CD8-positive, alpha-beta memory T cell (primary cell): ENCODE measurements at regions not wholly inside any gene's neighbourhood (a gene's known extent, or its start where the extent isn't known, plus 50 kb on each side); places are given as distances from the start of the nearest gene placed in this dataset.
"Not testable (repeated sequence)": the region's sequence is repeated elsewhere in the genome, so short reads cannot be mapped to it uniquely, and the experiment has no call there.

Experiments used
- CTCF ChIA-PET: fragments of 350-600 bp; sonication (Branson Sonifier 250); formaldehyde crosslinking; loops from one replicate; lab custom pipeline; 2021; ENCODE audit warnings: antibody characterized with exemption; lab: Charles Lee
- POLR2A ChIA-PET: fragments of 350-600 bp; sonication (Branson Sonifier 250); formaldehyde crosslinking; loops from one replicate; lab custom pipeline; 2021; ENCODE audit warnings: antibody characterized with exemption; lab: Charles Lee
- DNase-seq, 5 donors: peaks; one replicate each; pipeline versions ENCODE4 v3.0.0 to v3.0.0-alpha.2; 2020 to 2022; ENCODE audit warnings: mixed read lengths in 1 of 5
- H3K27ac ChIP-seq: one replicate; pipeline ENCODE4 v1.7.0; 2013; ENCODE audit warnings: low read depth, mild to moderate bottlenecking, low read length, moderate library complexity
- H3K27me3 ChIP-seq: 2 replicates; pipeline ENCODE4 v1.7.0; 2013; ENCODE audit warnings: low read length, mild to moderate bottlenecking; ENCODE audit not compliant: insufficient read depth, poor library complexity, severe bottlenecking
- H3K36me3 ChIP-seq: 2 replicates; pipeline ENCODE4 v1.7.0; 2013; ENCODE audit warnings: mild to moderate bottlenecking, low read length, moderate library complexity; ENCODE audit not compliant: insufficient read depth
- H3K4me1 ChIP-seq: 2 replicates; pipeline ENCODE4 v1.7.0; 2013; ENCODE audit warnings: mild to moderate bottlenecking, low read length, moderate library complexity; ENCODE audit not compliant: insufficient read depth
- H3K4me3 ChIP-seq: 2 replicates; pipeline ENCODE4 v1.7.0; 2013; ENCODE audit warnings: mild to moderate bottlenecking, low read length
- H3K9me3 ChIP-seq: 2 replicates; pipeline ENCODE4 v1.7.0; 2013; ENCODE audit warnings: mild to moderate bottlenecking, low read length
- H3K27ac Mint-ChIP-seq, 8 donors: one replicate each; pipeline ENCODE4 v1.8.0; 2020 to 2021; ENCODE audit warnings: mixed read lengths in 8 of 8, mild to moderate bottlenecking in 6 of 8, inconsistent platforms in 3 of 8, moderate library complexity in 3 of 8
- H3K27me3 Mint-ChIP-seq, 2 donors: one replicate each; pipeline ENCODE4 v1.8.0; 2020 to 2021; ENCODE audit warnings: mixed read lengths in 2 of 2, mild to moderate bottlenecking in 1 of 2, moderate library complexity in 1 of 2
- H3K36me3 Mint-ChIP-seq, 3 donors: one replicate each; pipeline ENCODE4 v1.8.0; 2020 to 2021; ENCODE audit warnings: mixed read lengths in 3 of 3, inconsistent platforms in 1 of 3, mild to moderate bottlenecking in 1 of 3
- H3K4me1 Mint-ChIP-seq, 3 donors: one replicate each; pipeline ENCODE4 v1.8.0; 2020 to 2021; ENCODE audit warnings: mixed read lengths in 3 of 3, inconsistent platforms in 1 of 3, mild to moderate bottlenecking in 1 of 3
- H3K4me3 Mint-ChIP-seq, 7 donors: one replicate each; pipeline ENCODE4 v1.8.0; 2020 to 2021; ENCODE audit warnings: mixed read lengths in 7 of 7, mild to moderate bottlenecking in 6 of 7, moderate library complexity in 4 of 7, inconsistent platforms in 2 of 7
- H3K9me3 Mint-ChIP-seq, 5 donors: one replicate each; pipeline ENCODE4 v1.8.0; 2020 to 2022; ENCODE audit warnings: mixed read lengths in 5 of 5, mild to moderate bottlenecking in 3 of 5, moderate library complexity in 2 of 5, inconsistent platforms in 1 of 5

- Histone ChIP-seq H3K27me3 (no peaks in the 10 kb centered on the region), H3K36me3 (no peaks in the 10 kb centered on the region), H3K4me3 (no peak overlapping the region), H3K27ac (no peak overlapping the region), H3K9me3 (no peaks in the 10 kb centered on the region), H3K4me1 (no peaks in the 10 kb centered on the region)
- no peak overlapping the region for H3K27ac Mint-ChIP-seq
- peaks cover 0 to 7% (median 2%) of the 10 kb centered on the region in 5 donors for H3K9me3 Mint-ChIP-seq
- POLR2A ChIA-PET = no interaction called here
- no peak for DNase-seq
- H3K4me1 Mint-ChIP-seq = no peaks in the 10 kb centered on the region
- no peaks in the 10 kb centered on the region for H3K36me3 Mint-ChIP-seq
- CTCF ChIA-PET = no interaction called here
- H3K4me3 Mint-ChIP-seq = no peak overlapping the region
- peaks cover 0 to 2% of the 10 kb centered on the region in 2 donors for H3K27me3 Mint-ChIP-seq
Observed at GRCh38 chrX:142804085-142804484, 221.6 kb upstream of the SPANXN4 start.

GRCh38 chrX:142819461-142819860 is 206.3 kb upstream of the SPANXN4 start:
- CTCF ChIA-PET = no interaction called here
- peaks cover 0 to 11% (median 2%) of the 10 kb centered on the region in 5 donors for H3K9me3 Mint-ChIP-seq
- H3K27ac ChIP-seq = no peak overlapping the region
- H3K4me3 ChIP-seq = no peak overlapping the region
- POLR2A ChIA-PET = no interaction called here
- H3K36me3 Mint-ChIP-seq = no peaks in the 10 kb centered on the region
- H3K27ac Mint-ChIP-seq = no peak overlapping the region
- no peaks in the 10 kb centered on the region for H3K36me3 ChIP-seq
- DNase-seq = no peak
- H3K9me3 ChIP-seq = no peaks in the 10 kb centered on the region
- H3K4me3 Mint-ChIP-seq = no peak overlapping the region
- no peaks in the 10 kb centered on the region for H3K27me3 Mint-ChIP-seq
- H3K4me1 Mint-ChIP-seq = no peaks in the 10 kb centered on the region
- H3K4me1 ChIP-seq = no peaks in the 10 kb centered on the region
- H3K27me3 ChIP-seq = no peaks in the 10 kb centered on the region

- H3K4me3 Mint-ChIP-seq = no peak overlapping the region
Observed at GRCh38 chrX:142828129-142828528, 197.6 kb upstream of the SPANXN4 start.

GRCh38 chrX:142831961-142832530 is 193.7 kb upstream of the SPANXN4 start:
- DNase-seq = no peak
- H3K4me3 ChIP-seq = no peak overlapping the region
- H3K27ac Mint-ChIP-seq = no peak overlapping the region
- H3K27ac ChIP-seq = no peak overlapping the region
- H3K4me1 Mint-ChIP-seq = no peaks in the 10 kb centered on the region
- no peaks in the 10 kb centered on the region for H3K9me3 ChIP-seq
- ChIA-PET CTCF (no interaction called here), POLR2A (no interaction called here)
- no peaks in the 10 kb centered on the region for H3K36me3 ChIP-seq
- no peaks in the 10 kb centered on the region for H3K27me3 ChIP-seq
- H3K27me3 Mint-ChIP-seq = no peaks in the 10 kb centered on the region
- no peak overlapping the region for H3K4me3 Mint-ChIP-seq
- H3K4me1 ChIP-seq = no peaks in the 10 kb centered on the region
- H3K36me3 Mint-ChIP-seq = no peaks in the 10 kb centered on the region
- H3K9me3 Mint-ChIP-seq = peaks cover 0 to 3% (median 0%) of the 10 kb centered on the region in 5 donors

More at GRCh38 chrX:142828129-142828528, 197.6 kb upstream of the SPANXN4 start:
- no peaks in the 10 kb centered on the region for H3K4me1 ChIP-seq
- no peaks in the 10 kb centered on the region for H3K4me1 Mint-ChIP-seq
- H3K27ac Mint-ChIP-seq = no peak overlapping the region
- peaks cover 0 to 1% (median 0%) of the 10 kb centered on the region in 5 donors for H3K9me3 Mint-ChIP-seq
- no peak for DNase-seq
- no peak overlapping the region for H3K27ac ChIP-seq
- H3K36me3 Mint-ChIP-seq = no peaks in the 10 kb centered on the region
- CTCF ChIA-PET = interaction anchor here (1.6 kb wide), 1 partner anchor 15 kb away, joined by 3 read pairs; no protein-coding TSS in a partner anchor
- H3K4me3 ChIP-seq = no peak overlapping the region
- H3K36me3 ChIP-seq = no peaks in the 10 kb centered on the region
- no peaks in the 10 kb centered on the region for H3K27me3 Mint-ChIP-seq
- no peaks in the 10 kb centered on the region for H3K9me3 ChIP-seq
- POLR2A ChIA-PET = no interaction called here
- H3K27me3 ChIP-seq = no peaks in the 10 kb centered on the region

GRCh38 chrX:142854970-142855369 is 170.8 kb upstream of the SPANXN4 start:
- H3K27me3 Mint-ChIP-seq = no peaks in the 10 kb centered on the region
- H3K4me3 Mint-ChIP-seq = no peak overlapping the region
- no peaks in the 10 kb centered on the region for H3K36me3 ChIP-seq
- H3K27ac ChIP-seq = no peak overlapping the region
- H3K36me3 Mint-ChIP-seq = no peaks in the 10 kb centered on the region
- CTCF ChIA-PET = no interaction called here
- H3K9me3 ChIP-seq = no peaks in the 10 kb centered on the region
- H3K4me3 ChIP-seq = no peak overlapping the region
- H3K27ac Mint-ChIP-seq = no peak overlapping the region
- peaks cover 0 to 3% (median 2%) of the 10 kb centered on the region in 5 donors for H3K9me3 Mint-ChIP-seq
- no peak for DNase-seq
- H3K27me3 ChIP-seq = no peaks in the 10 kb centered on the region
- no peaks in the 10 kb centered on the region for H3K4me1 ChIP-seq
- POLR2A ChIA-PET = no interaction called here
- no peaks in the 10 kb centered on the region for H3K4me1 Mint-ChIP-seq

- ChIA-PET CTCF (no interaction called here), POLR2A (no interaction called here)
- no peak for DNase-seq
- no peaks in the 10 kb centered on the region for H3K9me3 ChIP-seq
- no peaks in the 10 kb centered on the region for H3K4me1 Mint-ChIP-seq
- H3K27me3 Mint-ChIP-seq = no peaks in the 10 kb centered on the region
- H3K9me3 Mint-ChIP-seq = peaks cover 0 to 12% (median 3%) of the 10 kb centered on the region in 5 donors
- H3K4me3 Mint-ChIP-seq = no peak overlapping the region
- H3K4me3 ChIP-seq = no peak overlapping the region
- H3K36me3 Mint-ChIP-seq = no peaks in the 10 kb centered on the region
- H3K27ac Mint-ChIP-seq = no peak overlapping the region
- no peaks in the 10 kb centered on the region for H3K36me3 ChIP-seq
- H3K27ac ChIP-seq = no peak overlapping the region
- no peaks in the 10 kb centered on the region for H3K4me1 ChIP-seq
- H3K27me3 ChIP-seq = no peaks in the 10 kb centered on the region
Observed at GRCh38 chrX:142860944-142861343, 164.8 kb upstream of the SPANXN4 start.

GRCh38 chrX:142861557-142861956 is 164.2 kb upstream of the SPANXN4 start:
- Histone ChIP-seq H3K9me3 (no peaks in the 10 kb centered on the region), H3K4me3 (no peak overlapping the region), H3K36me3 (no peaks in the 10 kb centered on the region), H3K27ac (no peak overlapping the region), H3K27me3 (no peaks in the 10 kb centered on the region), H3K4me1 (no peaks in the 10 kb centered on the region)
- no peak for DNase-seq
- H3K9me3 Mint-ChIP-seq = peaks cover 0 to 12% (median 3%) of the 10 kb centered on the region in 5 donors
- ChIA-PET POLR2A (no interaction called here), CTCF (no interaction called here)
- no peak overlapping the region for H3K27ac Mint-ChIP-seq
- H3K27me3 Mint-ChIP-seq = no peaks in the 10 kb centered on the region
- no peak overlapping the region for H3K4me3 Mint-ChIP-seq
- no peaks in the 10 kb centered on the region for H3K36me3 Mint-ChIP-seq
- H3K4me1 Mint-ChIP-seq = no peaks in the 10 kb centered on the region

GRCh38 chrX:142866247-142866646 is 159.5 kb upstream of the SPANXN4 start:
- H3K4me1 Mint-ChIP-seq, H3K27me3 ChIP-seq, H3K4me1 ChIP-seq, H3K27me3 Mint-ChIP-seq, H3K4me3 ChIP-seq, H3K4me3 Mint-ChIP-seq, H3K27ac Mint-ChIP-seq, POLR2A ChIA-PET, H3K9me3 ChIP-seq, H3K36me3 ChIP-seq, CTCF ChIA-PET, H3K27ac ChIP-seq, DNase-seq, H3K36me3 Mint-ChIP-seq: not testable (repeated sequence)
- H3K9me3 Mint-ChIP-seq = peaks cover 0 to 16% (median 3%) of the 10 kb centered on the region in 5 donors
